HG02798 (cell line): ENCODE measurements at regions not wholly inside any gene's neighbourhood (a gene's known extent, or its start where the extent isn't known, plus 50 kb on each side); places are given as distances from the start of the nearest gene placed in this dataset.
"Not testable (repeated sequence)": the region's sequence is repeated elsewhere in the genome, so short reads cannot be mapped to it uniquely, and the experiment has no call there.

ENCODE experiments used
- ATAC-seq: cut with Tn5 transposase; IDR thresholded peaks from one replicate; pipeline ENCODE4 v1.9.1; 2021; ENCODE audit warnings: mild to moderate bottlenecking; ENCODE audit not compliant: unreplicated experiment, poor library complexity

DNA sequence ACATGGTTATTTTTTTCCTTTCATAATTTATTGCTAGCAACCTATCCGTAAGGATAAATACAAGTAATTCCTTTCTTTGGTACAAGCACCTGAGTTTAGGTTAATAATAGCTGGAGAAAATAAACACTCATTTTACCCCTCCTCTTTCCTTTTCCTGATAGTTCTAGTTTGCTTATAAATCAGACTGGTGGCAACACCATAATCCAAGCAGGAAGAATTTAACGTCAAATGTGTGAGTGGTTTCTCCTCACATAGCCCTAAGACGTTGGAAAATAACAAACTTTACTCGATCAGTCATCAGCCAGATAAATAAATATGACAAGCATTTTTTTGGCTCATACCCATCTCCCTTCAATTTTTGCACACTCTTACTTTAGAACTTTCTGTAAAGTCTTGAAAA is 190.3 kb upstream of the FAM241A start:
- no peak for ATAC-seq

DNA sequence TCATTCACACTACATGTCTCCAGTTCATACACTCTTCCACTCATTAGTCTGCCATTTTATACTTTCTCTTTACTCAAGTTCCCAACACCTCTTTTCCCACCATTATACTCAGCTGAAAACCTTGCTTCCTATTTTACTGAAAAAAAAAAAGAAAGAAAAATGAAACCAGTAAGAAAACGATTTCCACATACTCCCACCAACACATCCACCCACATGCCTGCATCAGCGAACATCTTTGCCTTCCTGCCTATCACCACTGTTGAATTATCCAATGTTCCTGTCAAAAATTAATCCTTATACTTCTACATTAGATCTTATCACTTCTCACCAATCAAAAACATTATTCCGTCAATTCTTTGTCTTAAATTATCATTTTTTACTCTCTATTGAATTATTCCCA is 188.1 kb upstream of the FAM241A start:
- no peak for ATAC-seq

DNA sequence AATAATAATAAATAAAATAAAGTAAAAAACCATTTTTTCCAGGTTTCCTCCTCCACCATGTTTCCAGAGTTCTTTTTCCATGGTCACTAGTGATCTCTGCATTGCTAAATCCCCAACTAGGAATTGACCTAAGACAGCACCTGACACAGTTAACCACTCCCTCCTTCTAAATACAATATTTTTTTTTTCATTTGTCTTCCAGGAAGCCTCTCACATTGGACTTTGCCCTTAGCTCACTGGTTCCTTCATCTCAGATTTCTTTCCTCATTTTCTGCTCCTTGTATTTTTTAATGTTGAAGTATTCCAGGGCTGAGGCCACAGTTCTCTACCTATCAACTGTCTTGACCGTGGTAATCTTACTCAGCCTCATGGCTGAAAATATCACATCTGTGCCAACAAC is 187.3 kb upstream of the FAM241A start:
- ATAC-seq: no peak

DNA sequence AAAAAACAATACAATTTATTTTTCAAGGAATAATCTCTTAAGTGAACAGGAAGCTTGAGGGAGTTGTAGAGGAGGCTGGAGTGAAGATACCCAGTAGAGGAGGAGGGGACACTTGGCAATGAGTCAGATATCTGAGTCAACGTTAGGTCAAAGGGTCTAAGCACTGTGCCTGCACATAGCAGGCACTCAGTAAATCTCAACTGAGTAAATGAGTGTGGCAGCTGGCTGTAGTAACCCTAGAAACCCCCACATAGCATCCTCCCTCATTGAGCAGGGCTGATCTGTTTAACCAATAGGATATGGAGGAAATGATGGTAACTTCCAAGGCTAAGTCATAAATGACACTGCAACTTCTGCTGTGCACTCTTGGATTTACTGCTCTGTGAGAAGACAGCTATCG is 186.0 kb upstream of the FAM241A start:
- ATAC-seq: peak; percentile 28

DNA sequence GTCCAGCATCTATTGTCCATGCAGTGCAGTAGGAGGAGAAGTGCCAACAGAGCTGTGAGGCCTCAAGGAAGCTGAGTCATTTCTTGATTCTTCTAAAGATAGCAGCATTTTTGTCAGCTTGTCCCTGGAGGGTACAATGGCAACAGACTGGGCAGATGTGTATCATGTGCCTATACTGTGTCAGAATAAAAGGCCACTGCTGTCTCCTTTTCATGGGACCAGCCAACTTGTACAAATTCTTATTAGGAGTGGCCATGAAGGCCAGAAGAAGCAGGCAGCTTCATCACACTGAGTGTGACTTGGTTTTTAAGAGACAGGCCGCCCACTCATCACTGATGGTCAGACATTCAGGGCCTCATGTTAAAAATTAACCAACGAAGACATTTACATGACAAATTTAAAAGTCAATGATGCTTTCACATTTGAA is 185.0 kb upstream of the FAM241A start:
- peak; percentile 87 for ATAC-seq

DNA sequence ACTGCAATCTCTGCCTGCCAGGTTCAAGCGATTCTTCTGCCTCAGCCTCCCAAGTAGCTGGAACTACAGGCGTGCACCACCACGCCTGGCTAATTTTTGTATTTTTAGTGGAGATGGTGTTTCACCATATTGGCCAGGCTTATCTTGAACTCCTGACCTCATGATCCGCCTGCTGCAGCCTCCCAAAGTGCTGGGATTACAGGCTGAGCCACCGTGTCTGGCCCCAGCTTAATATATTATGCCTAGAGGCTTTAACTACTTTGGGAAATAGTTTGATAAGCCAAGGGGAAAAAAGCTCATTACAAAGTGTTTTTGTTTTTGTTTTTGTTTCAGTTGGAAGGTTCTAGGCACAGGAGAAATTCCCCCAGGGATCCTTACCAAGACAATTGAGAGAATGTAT is 184.2 kb upstream of the FAM241A start:
- not testable (repeated sequence) for ATAC-seq

DNA sequence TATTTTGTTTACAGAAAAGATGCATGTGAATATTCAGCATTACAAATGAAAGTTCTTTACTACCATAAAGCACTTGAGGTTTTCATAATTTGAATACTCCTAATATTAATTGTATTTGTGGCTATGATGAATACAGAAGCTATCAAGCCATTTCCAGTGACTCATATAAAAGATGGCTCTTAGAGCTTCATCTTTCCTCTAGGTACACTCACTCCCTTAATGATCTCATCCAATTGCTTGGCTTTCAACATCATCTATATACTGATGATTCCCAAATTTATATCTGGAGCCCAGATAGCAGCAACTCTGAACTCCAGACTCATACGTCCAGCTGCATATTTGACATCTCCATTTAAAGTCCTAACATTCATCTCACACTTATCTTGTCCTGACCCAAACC is 183.4 kb upstream of the FAM241A start:
- no peak for ATAC-seq

DNA sequence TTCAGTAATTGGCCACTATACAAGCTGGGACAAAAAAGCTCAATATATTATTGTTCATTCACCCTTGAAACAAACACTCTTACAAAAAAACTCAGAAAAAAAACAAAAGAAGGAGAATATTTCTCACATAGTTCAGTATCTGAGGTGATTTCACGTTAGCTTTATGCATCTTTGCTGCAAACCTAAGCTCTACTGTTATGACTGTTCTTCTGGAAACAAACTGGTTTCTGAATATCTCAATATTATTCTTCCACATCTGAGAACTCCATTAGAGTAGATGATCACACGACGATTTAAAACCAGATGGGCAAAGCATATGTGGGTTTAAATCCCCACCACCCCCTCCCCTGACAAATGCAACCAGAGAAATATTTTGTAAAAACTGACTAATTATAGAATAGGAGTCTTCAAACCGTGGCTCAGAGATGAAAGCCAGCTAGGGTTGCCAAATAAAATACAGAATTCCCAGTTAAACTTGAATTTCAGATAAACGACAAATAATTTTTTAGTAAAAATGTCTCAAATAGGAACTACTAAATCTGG is 182.0 kb upstream of the FAM241A start:
- ATAC-seq: no peak

DNA sequence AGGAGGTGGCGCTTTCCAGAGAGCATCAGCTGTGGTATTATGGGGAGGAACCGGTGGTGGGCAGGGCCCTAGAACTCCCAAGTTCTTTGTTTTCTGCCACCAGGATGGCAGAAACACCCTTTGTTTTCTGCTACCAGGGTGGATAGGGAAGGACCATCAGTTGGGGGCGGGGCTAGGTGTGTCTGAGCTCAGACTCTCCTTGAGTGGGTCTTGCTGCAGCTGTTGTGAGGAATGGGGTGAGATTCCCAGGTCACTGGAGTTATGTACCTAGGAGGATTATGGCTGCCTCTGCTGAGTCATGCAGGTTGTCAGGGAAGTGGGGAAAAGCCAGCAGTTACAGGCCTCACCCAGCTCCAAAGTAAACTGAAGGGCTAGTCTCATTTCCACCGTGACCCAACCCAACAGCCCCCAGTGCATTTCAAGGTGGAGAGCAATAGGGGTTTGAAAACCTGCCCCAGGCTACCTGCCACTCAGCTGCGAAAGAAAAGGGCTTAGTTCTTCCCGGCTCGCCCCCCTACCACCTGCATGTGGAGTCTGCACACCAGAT is 167.8 kb upstream of the FAM241A start:
- ATAC-seq: no peak

DNA sequence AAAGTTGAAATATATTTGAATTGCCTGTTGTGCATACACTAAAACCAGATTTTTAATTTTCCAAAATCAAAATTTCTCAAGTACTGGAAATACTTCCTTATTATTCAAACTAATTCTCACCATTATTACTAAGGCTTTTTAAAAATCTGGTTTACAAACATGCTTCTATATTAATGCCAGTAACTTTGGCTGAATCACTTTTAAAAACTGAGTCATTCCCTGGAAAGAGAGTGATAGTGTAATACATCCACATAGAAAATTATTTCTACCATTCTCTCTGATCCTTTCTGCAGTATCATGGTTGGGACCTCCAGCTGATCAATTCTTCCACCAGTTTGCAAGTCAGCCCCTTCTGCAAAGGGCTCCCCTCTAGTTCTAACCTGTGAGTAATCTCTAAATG is 165.3 kb upstream of the FAM241A start:
- ATAC-seq: no peak

DNA sequence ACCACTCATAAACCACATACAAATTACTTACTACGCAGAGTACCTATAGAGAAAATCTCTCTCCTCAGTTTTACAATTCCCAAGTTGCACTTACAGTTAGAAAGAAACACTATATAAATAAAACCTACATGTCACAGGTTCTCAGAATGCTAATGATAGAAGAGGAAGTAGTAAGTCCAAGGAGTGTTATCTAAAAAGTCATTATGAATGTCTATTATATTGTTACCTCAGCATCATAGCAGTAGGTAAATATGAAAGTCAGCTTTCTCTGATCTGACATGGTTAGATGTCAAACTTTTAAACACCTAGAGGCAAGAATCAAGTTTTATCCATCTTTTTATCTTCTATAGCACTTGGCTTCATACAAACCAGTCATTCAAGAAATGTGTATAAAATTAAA is 163.2 kb upstream of the FAM241A start:
- ATAC-seq: no peak

DNA sequence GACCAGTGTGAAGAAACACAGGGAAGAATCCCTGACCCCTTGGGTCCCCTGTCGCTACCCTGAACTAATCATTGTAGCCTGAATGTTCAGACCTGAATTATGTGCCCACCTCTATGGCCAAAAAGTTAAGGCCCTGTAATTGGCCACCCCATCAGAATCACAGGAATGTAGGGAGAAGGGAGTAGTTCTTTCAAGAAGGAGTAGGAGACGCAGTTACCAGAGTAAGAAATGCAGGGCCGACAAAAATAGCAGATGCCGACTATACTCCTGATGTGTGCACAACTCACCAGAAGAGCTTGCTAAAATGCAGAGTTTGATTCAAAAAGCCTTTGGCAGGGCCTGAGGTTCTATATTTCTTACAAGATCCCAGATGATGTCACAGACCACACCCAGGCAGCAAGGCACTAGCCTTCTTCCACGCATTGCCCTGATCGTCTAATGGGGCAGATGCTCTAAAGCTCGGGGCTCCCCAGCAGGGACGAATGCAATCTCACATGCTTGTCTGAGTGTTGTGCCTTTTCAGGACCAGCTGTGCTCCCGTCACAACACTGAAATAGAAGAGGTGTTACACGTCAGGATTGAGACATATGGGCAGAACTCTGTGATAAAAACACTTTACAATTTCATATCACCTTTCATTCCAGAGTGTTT is 161.0 kb upstream of the FAM241A start:
- ATAC-seq: no peak

DNA sequence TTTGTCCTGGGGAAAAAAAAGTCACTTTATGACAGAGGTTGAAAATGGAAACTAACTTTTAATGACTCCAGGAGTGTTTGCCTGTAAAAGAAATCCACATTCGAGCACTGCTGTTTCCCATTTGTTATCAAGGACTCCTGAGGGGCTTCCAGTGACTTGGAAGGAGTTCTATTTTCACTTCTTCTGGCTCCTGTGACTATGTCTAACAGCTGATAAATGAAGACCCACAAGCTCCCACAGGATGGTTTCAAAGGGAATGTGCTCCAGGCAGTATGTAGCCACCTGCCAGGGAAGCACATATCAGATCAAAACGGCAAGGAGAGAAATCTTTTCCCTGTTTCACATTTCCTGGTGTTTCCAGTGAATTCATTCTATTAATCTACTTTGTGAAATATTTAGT is 159.8 kb upstream of the FAM241A start:
- no peak for ATAC-seq

DNA sequence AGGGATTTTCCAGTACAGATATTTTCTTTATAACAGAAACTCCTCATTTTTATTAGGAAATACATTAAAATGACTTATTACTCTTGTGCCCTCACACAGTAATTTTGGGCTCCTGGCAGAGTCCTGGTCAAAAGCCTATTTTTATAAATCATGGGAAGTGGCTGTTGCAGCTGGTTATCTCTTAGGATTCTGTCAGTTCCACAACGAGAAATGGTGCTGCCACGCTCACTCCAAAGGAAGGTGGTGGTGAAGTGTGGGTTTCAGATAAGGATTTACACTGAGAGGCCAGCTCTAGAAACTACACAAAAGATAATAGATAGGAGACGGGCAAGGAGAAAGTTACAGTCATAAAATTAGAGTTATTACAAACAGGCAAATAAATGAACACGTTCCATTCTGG is 159.2 kb upstream of the FAM241A start:
- no peak for ATAC-seq

DNA sequence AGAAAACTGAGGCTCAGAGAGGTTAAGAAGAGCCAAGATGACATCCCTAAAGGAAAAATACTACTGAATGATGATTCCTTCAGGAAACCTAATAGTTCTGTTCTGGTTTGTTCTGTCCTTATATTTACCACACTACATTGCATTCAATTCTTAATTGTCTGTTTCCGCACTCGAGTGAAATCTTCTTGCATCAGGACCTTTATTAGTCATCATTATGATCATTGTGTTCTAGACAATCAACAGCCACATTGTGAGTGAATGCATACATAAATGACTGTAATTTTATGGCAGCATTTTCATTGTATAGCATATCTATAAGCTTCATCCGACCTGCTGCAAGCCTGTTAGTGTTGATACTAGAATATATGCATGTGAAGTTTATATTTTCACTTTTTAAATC is 156.7 kb upstream of the FAM241A start:
- ATAC-seq: no peak

DNA sequence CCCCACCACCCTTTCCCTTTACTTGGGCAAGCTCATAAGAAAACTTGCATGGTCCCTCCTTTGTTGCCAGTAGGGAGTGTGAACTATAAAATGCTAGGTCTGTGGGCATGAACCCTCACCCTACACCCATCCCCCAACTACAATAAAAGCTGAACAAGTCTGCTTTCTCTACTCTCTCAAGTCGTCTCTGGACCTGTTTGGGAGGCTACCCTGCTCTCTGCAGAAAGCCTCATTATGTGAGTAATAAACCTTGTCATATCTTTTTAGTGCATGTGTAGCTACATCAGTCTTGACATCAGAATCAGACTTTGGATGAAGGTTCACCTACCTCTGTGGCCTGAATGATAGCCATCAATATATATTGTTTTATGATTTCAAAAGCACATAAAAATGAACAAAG is 155.4 kb upstream of the FAM241A start:
- no peak for ATAC-seq

DNA sequence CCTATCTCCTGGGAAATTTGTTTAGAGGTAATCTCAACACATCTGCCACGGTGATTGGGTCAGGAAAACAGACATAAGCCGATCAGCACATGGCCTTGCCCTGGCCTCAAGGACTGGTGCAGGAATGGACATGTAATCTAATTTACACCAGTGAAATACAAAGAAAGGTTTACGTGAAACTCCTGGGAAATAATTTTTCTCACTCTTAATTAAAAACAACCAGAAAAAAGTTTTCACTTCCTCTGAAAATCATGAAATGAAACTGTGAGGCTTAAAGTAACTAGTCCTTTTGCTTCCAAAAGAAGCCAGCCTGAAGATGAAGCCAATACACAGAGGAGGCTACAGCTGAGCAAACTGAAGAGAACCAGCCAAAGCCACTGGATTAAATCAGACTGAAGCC is 154.1 kb upstream of the FAM241A start:
- peak; percentile 97 for ATAC-seq

DNA sequence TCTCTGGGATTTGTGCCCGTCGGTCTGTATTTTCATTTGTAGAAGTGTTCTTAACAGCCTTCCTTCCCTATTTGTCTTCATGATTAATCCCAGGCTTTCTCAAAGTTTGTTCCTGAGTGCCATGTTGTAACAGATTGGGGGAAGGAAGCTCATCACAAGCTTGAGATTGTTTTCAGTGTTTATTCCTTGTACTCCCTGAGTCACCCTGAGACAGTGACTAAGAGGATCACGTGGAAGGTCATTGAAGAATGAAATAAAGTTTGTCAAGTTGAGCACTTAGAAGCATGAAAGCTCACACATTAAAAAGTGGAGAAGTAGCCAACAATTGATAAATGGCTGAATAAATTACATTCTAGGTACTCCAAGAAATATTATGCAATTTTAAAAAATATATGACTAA is 153.5 kb upstream of the FAM241A start:
- no peak for ATAC-seq

DNA sequence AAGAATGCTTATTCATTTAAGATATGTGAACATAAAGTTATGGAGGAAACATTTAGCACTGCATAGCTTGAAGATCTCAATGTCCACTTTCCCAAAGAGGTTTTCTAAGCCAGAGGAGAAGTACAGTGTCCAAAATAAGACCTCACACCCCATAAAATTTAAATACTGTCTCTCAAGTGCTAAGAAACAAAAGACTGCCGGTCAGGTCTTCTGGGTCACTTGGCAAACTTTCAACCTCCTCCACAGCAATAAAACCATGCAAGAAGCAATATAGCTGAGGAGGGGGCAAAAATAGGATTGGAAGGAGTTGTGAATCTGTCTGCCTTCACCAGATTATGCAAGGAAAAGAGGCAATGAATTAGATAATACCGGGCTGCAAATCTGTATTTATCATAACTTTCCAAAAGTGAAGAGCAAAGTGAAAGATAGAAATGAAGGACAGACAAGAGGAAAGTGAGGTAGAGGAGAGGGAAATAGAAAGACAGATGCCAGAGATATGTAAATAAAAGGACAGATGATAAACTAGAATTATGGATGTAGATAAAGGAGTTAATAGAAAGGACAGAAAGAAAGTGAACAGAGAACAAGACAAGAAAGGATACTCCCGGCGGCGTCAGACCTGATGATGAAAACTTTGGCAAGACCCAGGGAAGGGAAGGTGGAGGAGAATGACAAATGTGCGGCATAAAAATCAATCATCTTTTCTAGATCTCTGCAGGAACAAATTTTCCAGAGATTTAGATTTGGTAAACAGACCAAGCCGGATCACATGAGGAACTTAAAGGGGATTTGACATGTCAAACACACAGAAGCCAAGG is 152.7 kb upstream of the FAM241A start:
- no peak for ATAC-seq

DNA sequence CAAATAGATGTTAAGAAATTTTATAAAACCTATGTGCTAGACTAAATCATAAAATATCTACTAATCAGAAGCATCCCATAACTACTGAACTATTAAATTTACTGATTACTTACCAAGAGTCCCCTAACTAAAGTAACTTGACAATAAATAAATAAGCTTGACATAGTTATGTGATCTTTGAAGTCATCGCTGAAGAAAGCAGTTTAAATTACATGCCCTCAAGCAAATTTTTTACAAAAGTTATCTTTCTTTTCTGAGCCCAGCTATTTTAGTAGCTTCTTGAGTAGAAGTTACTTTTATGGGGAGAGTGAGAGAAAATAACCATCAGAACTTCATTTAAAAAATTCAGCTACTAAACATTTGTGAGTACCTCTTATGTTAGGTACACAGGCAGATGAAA is 150.9 kb upstream of the FAM241A start:
- no peak for ATAC-seq

DNA sequence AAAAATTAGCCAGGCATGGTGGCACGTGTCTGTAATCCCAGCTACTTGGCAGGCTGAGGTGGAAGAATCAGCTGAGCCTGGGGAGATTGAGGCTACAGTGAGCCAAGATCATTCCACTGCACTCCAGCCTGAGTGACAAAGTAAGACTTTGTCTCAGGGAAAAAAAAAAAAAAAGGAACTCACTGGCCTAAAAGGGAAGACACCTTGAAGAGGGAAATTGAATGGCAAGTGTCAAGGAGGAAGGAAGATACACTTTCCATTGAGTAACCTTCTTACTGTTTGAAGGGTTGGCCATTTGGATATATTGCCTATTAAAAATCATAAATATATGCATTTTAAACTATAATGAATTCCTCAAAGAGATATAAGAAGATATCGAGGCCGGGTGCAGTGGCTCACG is 147.5 kb upstream of the FAM241A start:
- no peak for ATAC-seq
